ENCODE measurements at regions not wholly inside any gene's neighbourhood (a gene's known extent, or its start where the extent isn't known, plus 50 kb on each side); places are given as distances from the start of the nearest gene placed in this dataset.

- Histone ChIP-seq H3K27ac (no peak overlapping the region), H3K36me3 (no peaks in the 10 kb centered on the region), H3K27me3 (no peaks in the 10 kb centered on the region), H3K4me3 (no peak overlapping the region), H3K9me3 (no peaks in the 10 kb centered on the region), H3K4me1 (no peaks in the 10 kb centered on the region)
- no peak for TF ChIP-seq CTCF (IDR thresholded peaks at IDR 0.05)
- ATAC-seq (no peak), DNase-seq (no peak)
- intact Hi-C loops (cut with DNase I), result no loop called here
Observed at GRCh38 chr7:98771941-98772603, 97.7 kb downstream of the TMEM130 start.

GRCh38 chr7:98774884-98775283 lies 94.9 kb downstream of the TMEM130 start:
- DNase-seq, result no peak
- intact Hi-C loops (cut with DNase I), result no loop called here
- Histone ChIP-seq H3K36me3 (no peaks in the 10 kb centered on the region), H3K27me3 (no peaks in the 10 kb centered on the region), H3K4me1 (no peaks in the 10 kb centered on the region), H3K9me3 (no peaks in the 10 kb centered on the region), H3K27ac (no peak overlapping the region), H3K4me3 (no peak overlapping the region)
- TF ChIP-seq CTCF (IDR thresholded peaks at IDR 0.05), result no peak
- no peak for ATAC-seq

GRCh38 chr7:98777051-98777450 lies 92.8 kb downstream of the TMEM130 start:
- DNase-seq, result no peak
- H3K4me3 ChIP-seq, result no peak overlapping the region
- no peaks in the 10 kb centered on the region for H3K4me1 ChIP-seq
- no peak for TF ChIP-seq CTCF (IDR thresholded peaks at IDR 0.05)
- intact Hi-C loops (cut with DNase I), result no loop called here
- H3K36me3 ChIP-seq, result no peaks in the 10 kb centered on the region
- H3K9me3 ChIP-seq, result no peaks in the 10 kb centered on the region
- no peaks in the 10 kb centered on the region for H3K27me3 ChIP-seq
- H3K27ac ChIP-seq, result no peak overlapping the region
- ATAC-seq, result no peak

GRCh38 chr7:98778421-98778820 lies 91.4 kb downstream of the TMEM130 start:
- DNase-seq (no peak), ATAC-seq (no peak)
- no peak for TF ChIP-seq CTCF (IDR thresholded peaks at IDR 0.05)
- H3K4me3 ChIP-seq, result no peak overlapping the region
- intact Hi-C loops (cut with DNase I), result no loop called here
- H3K9me3 ChIP-seq, result no peaks in the 10 kb centered on the region
- H3K27me3 ChIP-seq, result peaks cover 6% of the 10 kb centered on the region
- H3K36me3 ChIP-seq, result no peaks in the 10 kb centered on the region
- H3K4me1 ChIP-seq, result no peaks in the 10 kb centered on the region
- no peak overlapping the region for H3K27ac ChIP-seq

GRCh38 chr7:98779800-98780587 lies 89.8 kb downstream of the TMEM130 start:
- Histone ChIP-seq H3K27ac (no peak overlapping the region), H3K36me3 (no peaks in the 10 kb centered on the region), H3K4me3 (no peak overlapping the region), H3K9me3 (no peaks in the 10 kb centered on the region), H3K4me1 (no peaks in the 10 kb centered on the region), H3K27me3 (peaks cover 6% of the 10 kb centered on the region)
- ATAC-seq (no peak), DNase-seq (no peak)
- intact Hi-C loops (cut with DNase I), result no loop called here
- TF ChIP-seq CTCF (IDR thresholded peaks at IDR 0.05), result no peak
